HuH-7.5 (cell line): ENCODE measurements at regions not wholly inside any gene's neighbourhood (a gene's known extent, or its start where the extent isn't known, plus 50 kb on each side); places are given as distances from the start of the nearest gene placed in this dataset.
"Not testable (repeated sequence)": the region's sequence is repeated elsewhere in the genome, so short reads cannot be mapped to it uniquely, and the experiment has no call there.

Experiments used
- DNase-seq: peaks from one replicate; pipeline ENCODE4 v3.0.0; 2011; ENCODE audit warnings: low spot score

- DNase-seq = peak; percentile 33
Measured at GRCh38 chr12:41663598-41664265, 475.6 kb downstream of the PDZRN4 start.

GRCh38 chr12:41661141-41661765, 473.1 kb downstream of the PDZRN4 start:
- DNase-seq = no peak

GRCh38 chr12:41656454-41656853, 468.3 kb downstream of the PDZRN4 start:
- DNase-seq = no peak

- DNase-seq = no peak
Measured at GRCh38 chr12:41653386-41654326, 465.5 kb downstream of the PDZRN4 start.

- DNase-seq = no peak
Measured at GRCh38 chr12:41652981-41653380, 464.9 kb downstream of the PDZRN4 start.

GRCh38 chr12:41645624-41646023, 457.5 kb downstream of the PDZRN4 start:
- no peak for DNase-seq

GRCh38 chr12:41642808-41643207, 454.7 kb downstream of the PDZRN4 start:
- not testable (repeated sequence) for DNase-seq

GRCh38 chr12:41636653-41637052, 448.5 kb downstream of the PDZRN4 start:
- DNase-seq = no peak

- DNase-seq = no peak
Measured at GRCh38 chr12:41635626-41636364, 447.7 kb downstream of the PDZRN4 start.

- no peak for DNase-seq
Measured at GRCh38 chr12:41634091-41634490, 446.0 kb downstream of the PDZRN4 start.

- no peak for DNase-seq
Measured at GRCh38 chr12:41629611-41630010, 441.5 kb downstream of the PDZRN4 start.

GRCh38 chr12:41627476-41627875, 439.4 kb downstream of the PDZRN4 start:
- no peak for DNase-seq

- DNase-seq = no peak
Measured at GRCh38 chr12:41624571-41624970, 436.5 kb downstream of the PDZRN4 start.
